Esophagus (tissue), 2 donors: ENCODE measurements at regions not wholly inside any gene's neighbourhood (a gene's known extent, or its start where the extent isn't known, plus 50 kb on each side); places are given as distances from the start of the nearest gene placed in this dataset.
"Not testable (repeated sequence)": the region's sequence is repeated elsewhere in the genome, so short reads cannot be mapped to it uniquely, and the experiment has no call there.

Experiments used
- H3K27ac ChIP-seq, 2 donors: one replicate each; pipeline ENCODE4 v1.5.1; 2013; ENCODE audit warnings: low read depth in 2 of 2, mild to moderate bottlenecking in 2 of 2, inconsistent platforms in 1 of 2, low read length in 1 of 2, moderate library complexity in 1 of 2
- H3K27me3 ChIP-seq, 2 donors: one replicate each; pipeline ENCODE4 v1.6.1; 2013; ENCODE audit warnings: low read length in 2 of 2, control low read depth in 1 of 2, mild to moderate bottlenecking in 1 of 2; ENCODE audit not compliant: insufficient read depth in 2 of 2, control insufficient read depth in 1 of 2
- H3K36me3 ChIP-seq, 2 donors: one replicate each; pipeline ENCODE4 v1.6.1; 2013; ENCODE audit warnings: low read length in 1 of 2; ENCODE audit not compliant: control insufficient read depth in 2 of 2, insufficient read depth in 2 of 2
- H3K4me1 ChIP-seq, 2 donors: one replicate each; pipeline ENCODE4 v1.6.1; 2013; ENCODE audit warnings: low read length in 1 of 2; ENCODE audit not compliant: control insufficient read depth in 2 of 2, insufficient read depth in 2 of 2
- H3K4me3 ChIP-seq, 2 donors: one replicate each; pipeline ENCODE4 v1.5.1; 2013; ENCODE audit warnings: low read length in 2 of 2, mild to moderate bottlenecking in 2 of 2, low read depth in 1 of 2, moderate library complexity in 1 of 2
- H3K9me3 ChIP-seq, 2 donors: one replicate each; pipeline ENCODE4 v1.6.1; 2013; ENCODE audit warnings: mild to moderate bottlenecking in 2 of 2, low read depth in 1 of 2, low read length in 1 of 2, moderate library complexity in 1 of 2; ENCODE audit not compliant: control insufficient read depth in 2 of 2, insufficient read depth in 1 of 2
- WGBS, 2 donors: extraction: QIAGEN DNeasy Blood & Tissue Kit; methylation state at CpG; one replicate each; pipeline ENCODE4 v1.1.7; 2013; 5-methylcytosine and 5-hydroxymethylcytosine counted together
- donor health status: healthy with polysubstance abuse.
- donor health status: Bipolar disorder and iron deficiency.

DNA sequence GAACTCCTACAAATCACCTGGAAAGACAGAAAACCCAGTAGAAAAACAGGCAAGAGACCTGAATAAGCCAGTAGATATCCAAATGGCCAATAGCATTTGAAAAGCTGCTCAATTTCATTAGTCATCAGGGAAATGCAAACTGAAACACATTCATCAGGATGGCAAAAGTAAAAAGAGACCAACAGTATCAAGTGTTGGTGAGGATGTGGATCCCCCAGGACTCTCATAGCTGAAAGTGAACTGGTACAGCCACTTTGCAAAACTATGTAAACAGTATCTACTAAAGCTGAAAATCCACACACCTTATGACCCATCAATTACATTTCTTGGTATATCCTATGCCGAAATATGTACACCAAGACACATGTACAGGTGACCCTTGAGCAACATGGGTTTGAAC, 180.4 kb upstream of the IRF2BP2 start:
- H3K27me3 ChIP-seq, H3K36me3 ChIP-seq, H3K27ac ChIP-seq, H3K4me3 ChIP-seq, H3K4me1 ChIP-seq, H3K9me3 ChIP-seq: not testable (repeated sequence)
- WGBS, 2 donors, result no CpG with 5 or more reads among the region's 1 CpG

DNA sequence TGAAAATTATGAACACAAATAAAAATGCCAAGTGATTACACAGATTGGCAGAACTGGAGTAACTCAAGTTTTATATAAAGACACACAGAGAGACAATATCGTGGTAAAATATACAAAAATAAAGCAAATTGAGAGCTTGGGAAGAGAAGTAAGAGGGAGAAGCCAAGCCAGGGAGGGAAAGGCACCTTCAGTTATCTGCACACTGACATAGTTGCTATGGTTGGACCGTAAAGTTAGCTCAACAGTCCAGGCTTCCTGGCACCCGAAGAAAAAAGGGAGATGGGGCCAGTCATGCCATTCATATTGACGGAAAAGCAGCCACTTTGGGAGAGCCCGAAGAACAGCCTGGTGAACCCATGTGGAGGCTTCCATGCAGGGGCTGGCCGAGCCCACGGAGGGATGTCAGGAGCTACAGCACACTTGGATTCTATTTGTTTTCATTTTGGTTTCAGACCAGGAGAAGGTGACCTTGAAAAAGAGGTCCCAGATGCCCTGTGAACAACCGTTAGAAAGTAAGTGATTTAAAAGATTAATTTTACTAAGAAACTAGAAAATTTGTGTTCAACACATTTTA, 177.1 kb upstream of the IRF2BP2 start:
- H3K9me3 ChIP-seq, H3K27me3 ChIP-seq, H3K27ac ChIP-seq, H3K4me3 ChIP-seq, H3K4me1 ChIP-seq, H3K36me3 ChIP-seq: not testable (repeated sequence)
- WGBS, 2 donors, result 84 to 90% methylated on average over 6 to 8 of the region's 8 CpGs

DNA sequence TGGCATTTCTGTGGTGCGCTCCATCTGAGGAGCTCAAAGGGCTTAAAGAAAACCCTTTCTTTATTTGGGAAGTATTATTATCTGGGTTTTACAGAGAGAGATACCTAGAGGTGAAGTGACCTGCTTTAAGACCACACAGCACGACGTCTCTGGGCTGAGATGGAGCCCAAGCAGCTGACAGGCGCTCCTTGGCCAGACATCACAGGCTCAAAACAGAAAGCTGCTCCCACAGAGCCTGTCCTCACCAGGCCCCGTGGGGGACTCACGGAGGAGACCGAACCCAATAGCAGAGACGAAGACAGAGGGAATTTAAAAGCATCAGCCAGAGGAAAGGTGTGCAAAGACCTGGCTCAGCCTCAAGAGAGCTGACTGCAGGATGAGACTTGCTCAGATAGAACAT, 175.9 kb upstream of the IRF2BP2 start:
- not testable (repeated sequence) for H3K9me3 ChIP-seq, H3K36me3 ChIP-seq, H3K4me1 ChIP-seq, H3K4me3 ChIP-seq, H3K27me3 ChIP-seq, H3K27ac ChIP-seq
- 52 to 64% methylated on average over 4 to 8 of the region's 8 CpGs for WGBS, 2 donors

DNA sequence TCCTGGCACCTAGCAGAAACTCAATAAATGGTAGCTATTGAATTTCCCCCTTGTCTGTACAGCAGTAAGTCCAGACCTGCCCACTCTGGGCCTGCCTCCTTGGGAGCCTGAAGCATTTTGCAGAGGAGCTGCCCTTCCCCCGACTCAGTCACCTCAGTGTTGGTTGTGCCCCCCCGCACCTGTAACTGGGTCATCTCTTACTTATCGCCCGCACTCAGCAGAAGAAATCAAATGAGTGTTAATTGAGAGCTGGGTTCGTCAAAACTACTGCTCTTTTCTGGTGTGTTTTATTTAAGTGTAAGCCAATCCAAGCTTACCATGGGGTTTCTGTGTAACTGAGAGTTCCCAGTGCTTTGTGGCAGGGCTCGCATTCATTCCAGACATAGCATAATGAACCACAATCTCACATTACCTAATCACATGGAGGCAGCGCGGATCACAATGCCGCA, 175.5 kb upstream of the IRF2BP2 start:
- not testable (repeated sequence) for H3K27me3 ChIP-seq, H3K4me1 ChIP-seq, H3K9me3 ChIP-seq, H3K27ac ChIP-seq, H3K4me3 ChIP-seq, H3K36me3 ChIP-seq
- WGBS, 2 donors, result 52 to 71% methylated on average over 9 of the region's 9 CpGs

DNA sequence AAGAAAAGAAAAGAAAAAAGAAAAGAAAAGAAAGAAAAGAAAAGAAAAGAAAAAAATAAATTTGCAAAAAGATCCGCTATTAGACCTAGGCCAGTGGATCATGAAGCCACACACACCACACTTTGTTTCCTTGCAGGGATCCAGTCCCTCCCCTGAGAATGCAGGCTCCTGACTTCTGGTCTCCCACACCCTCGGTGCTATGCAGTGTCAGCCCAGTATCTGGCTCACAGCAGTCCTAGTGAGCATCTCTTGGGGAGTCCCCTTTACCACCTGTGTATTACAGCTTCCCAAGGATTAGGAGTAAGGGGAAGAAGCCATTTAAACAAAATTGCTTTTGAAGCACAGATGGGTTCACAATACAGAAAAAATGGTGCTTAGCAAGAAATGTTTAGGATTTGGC, 174.1 kb upstream of the IRF2BP2 start:
- WGBS, 2 donors, result 97 to 99% methylated on average over 2 of the region's 2 CpGs
- not testable (repeated sequence) for H3K36me3 ChIP-seq, H3K4me1 ChIP-seq, H3K9me3 ChIP-seq, H3K27ac ChIP-seq, H3K4me3 ChIP-seq, H3K27me3 ChIP-seq

DNA sequence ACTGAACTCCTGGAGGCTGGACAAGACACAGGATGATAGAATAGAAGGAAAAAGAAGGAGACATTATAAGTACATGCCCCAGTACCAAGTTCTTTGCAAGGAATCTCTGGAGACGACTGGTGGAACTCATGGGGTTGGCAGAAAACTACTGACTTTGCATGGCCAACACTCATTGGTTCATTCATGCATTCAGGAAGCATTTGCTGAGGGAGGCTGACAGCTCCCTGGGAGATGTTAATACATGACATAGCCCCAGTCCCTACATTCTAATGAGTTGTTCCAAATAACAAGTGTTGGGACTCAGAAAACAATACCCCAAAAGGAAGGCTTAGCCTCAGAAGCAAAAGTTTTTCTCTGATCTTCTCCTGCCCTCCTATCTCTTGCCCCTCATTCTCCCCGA, 172.8 kb upstream of the IRF2BP2 start:
- whole genome bisulfite sequencing, 2 donors, result 70 to 73% methylated on average over 2 of the region's 2 CpGs
- Histone ChIP-seq H3K4me1 (no peaks in the 10 kb centered on the region), H3K9me3 (no peaks in the 10 kb centered on the region), H3K27me3 (peaks cover 0 to 4% of the 10 kb centered on the region in 2 donors), H3K4me3 (no peak overlapping the region), H3K27ac (no peak overlapping the region), H3K36me3 (no peaks in the 10 kb centered on the region)

DNA sequence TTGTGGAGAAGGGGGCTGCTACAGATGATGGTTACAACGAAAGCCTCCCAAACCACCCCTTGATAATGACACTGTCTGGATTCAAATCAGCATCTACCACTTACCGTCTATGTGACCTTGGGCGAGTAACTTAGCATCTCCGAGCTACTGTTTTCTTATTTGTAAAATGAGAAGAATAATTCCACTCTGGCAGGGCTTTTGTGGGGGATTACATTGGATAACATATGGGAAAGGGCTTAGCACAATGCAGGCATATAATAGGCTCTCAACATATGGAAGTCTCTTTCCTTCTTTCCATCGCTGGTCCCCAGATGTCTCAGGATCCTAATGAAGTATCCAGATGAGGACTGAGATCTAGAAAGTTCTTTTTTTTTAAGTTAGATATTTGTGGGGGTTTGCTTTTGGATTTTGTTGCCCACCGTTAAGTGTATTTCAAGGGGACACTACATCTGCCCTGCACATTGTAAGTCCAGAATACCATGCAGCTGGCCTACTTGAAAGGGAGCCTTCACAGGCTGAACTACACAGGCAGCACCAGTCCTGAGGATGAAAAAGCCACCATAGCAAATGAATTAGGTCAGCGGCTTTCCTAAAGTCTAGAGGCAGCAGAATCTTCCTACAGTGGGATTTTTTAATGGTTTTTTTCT, 172.2 kb upstream of the IRF2BP2 start:
- no peak overlapping the region for H3K4me3 ChIP-seq
- no peaks in the 10 kb centered on the region for H3K9me3 ChIP-seq
- no peak overlapping the region for H3K27ac ChIP-seq
- peaks cover 0 to 4% of the 10 kb centered on the region in 2 donors for H3K27me3 ChIP-seq
- H3K4me1 ChIP-seq, result no peaks in the 10 kb centered on the region
- H3K36me3 ChIP-seq, result no peaks in the 10 kb centered on the region
- WGBS, 2 donors, result 86 to 91% methylated on average over 7 of the region's 7 CpGs

DNA sequence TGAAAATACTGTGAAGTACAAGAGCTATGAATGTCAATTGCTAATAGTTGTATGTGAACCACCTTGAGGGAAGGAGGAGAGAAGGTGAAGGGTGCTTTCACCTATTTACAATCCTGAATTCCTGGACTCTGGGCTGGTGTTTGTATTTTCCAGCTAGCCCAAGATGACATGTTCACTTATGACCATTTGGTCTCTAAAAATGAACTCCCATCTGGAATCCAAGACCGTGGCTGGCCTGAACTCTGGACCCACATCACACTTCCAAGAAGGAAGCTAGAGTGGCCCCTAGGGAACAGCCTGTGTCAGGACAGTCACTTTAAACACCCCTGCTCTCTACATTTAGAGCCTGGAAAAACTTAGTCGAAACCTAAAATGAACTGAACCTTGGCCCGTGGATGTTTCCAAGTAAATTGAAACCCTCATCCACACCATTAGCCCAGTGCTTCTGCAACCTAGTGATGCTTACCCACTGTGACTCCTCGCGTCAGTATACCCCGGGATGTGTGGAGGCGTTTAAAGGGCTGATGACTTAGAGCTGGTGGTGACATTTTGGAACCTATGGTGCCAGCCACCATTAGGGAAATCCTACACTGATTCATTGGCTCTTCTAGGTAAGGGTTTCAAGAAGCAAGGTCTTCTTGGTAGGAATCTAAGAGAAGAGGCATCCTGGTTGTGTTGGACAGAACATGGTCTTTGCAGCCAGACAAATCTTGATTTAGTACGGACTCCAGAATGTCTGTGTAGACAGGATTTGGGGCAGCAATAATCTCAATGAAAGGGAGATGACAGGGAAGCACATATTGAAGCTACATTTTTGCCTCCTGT, 171.5 kb upstream of the IRF2BP2 start:
- Histone ChIP-seq H3K27ac (no peak overlapping the region), H3K9me3 (no peaks in the 10 kb centered on the region), H3K4me3 (no peak overlapping the region), H3K36me3 (no peaks in the 10 kb centered on the region), H3K27me3 (peaks cover 0 to 4% of the 10 kb centered on the region in 2 donors), H3K4me1 (peaks cover 0 to 1% of the 10 kb centered on the region in 2 donors)
- WGBS, 2 donors, result 86% methylated on average over 8 of the region's 8 CpGs

DNA sequence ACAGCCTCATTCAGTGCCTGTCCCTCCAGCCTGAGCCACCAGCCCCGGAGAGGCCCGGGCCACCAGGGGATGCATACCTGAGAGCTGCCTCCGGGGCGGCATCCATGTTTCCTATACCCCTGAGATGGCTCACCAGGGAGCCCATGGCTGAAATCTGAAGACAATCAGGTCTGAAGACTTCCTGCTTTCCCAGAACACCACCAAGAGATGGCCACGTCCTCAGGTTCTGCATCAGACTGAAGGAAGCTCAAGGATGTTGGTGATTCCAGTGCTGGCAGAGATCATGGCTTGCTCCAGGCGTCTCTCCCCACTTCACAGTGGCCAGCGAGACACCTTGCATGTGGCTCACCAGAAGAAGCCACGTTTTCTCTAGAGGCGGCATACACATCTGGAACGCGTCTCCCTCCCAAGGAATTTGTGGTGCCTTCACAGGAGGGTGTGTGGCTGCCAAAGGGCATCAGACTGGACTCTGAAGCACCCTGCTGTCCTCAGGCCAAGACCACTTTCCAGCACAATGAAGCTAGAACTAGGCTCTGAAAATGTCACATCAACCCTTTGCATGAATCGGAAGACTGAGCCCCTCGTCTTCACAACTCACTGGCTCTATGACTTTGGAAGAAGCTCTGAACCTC, 170.7 kb upstream of the IRF2BP2 start:
- Histone ChIP-seq H3K4me3 (no peak overlapping the region), H3K27ac (no peak overlapping the region), H3K4me1 (peaks cover 0 to 2% of the 10 kb centered on the region in 2 donors), H3K36me3 (no peaks in the 10 kb centered on the region), H3K27me3 (peaks cover 0 to 4% of the 10 kb centered on the region in 2 donors), H3K9me3 (no peaks in the 10 kb centered on the region)
- WGBS, 2 donors, result 81 to 82% methylated on average over 13 of the region's 13 CpGs
